ENCODE measurements at regions not wholly inside any gene's neighbourhood (a gene's known extent, or its start where the extent isn't known, plus 50 kb on each side); places are given as distances from the start of the nearest gene placed in this dataset.

- no peak for DNase-seq
Observed at GRCh38 chrX:23235051-23235450, 99.6 kb upstream of the PTCHD1 start.

GRCh38 chrX:23246001-23246400, 88.6 kb upstream of the PTCHD1 start:
- DNase-seq: no peak

- DNase-seq: no peak
Observed at GRCh38 chrX:23248187-23248586, 86.5 kb upstream of the PTCHD1 start.

- DNase-seq: no peak
Observed at GRCh38 chrX:23251043-23251442, 83.6 kb upstream of the PTCHD1 start.

GRCh38 chrX:23263892-23264291, 70.8 kb upstream of the PTCHD1 start:
- DNase-seq: no peak

GRCh38 chrX:23269923-23270322, 64.7 kb upstream of the PTCHD1 start:
- DNase-seq: no peak

- DNase-seq: no peak
Observed at GRCh38 chrX:23271026-23271425, 63.6 kb upstream of the PTCHD1 start.

GRCh38 chrX:23276475-23276874, 58.2 kb upstream of the PTCHD1 start:
- no peak for DNase-seq

Data from NCI-H526 treated with DMSO at 0.1 percent for 48 hours (cell line).